H9 (cell line): ENCODE measurements at regions not wholly inside any gene's neighbourhood (a gene's known extent, or its start where the extent isn't known, plus 50 kb on each side); places are given as distances from the start of the nearest gene placed in this dataset.
"Not testable (repeated sequence)": the region's sequence is repeated elsewhere in the genome, so short reads cannot be mapped to it uniquely, and the experiment has no call there.

Source experiments
- DNase-seq: peaks from one replicate; pipeline ENCODE4 v3.0.0-alpha.2; 2017
- H2AFZ ChIP-seq: one replicate; pipeline ENCODE4 v1.6.1; 2013; ENCODE audit warnings: mild to moderate bottlenecking, low read length, control low read depth, moderate library complexity
- H2AK5ac ChIP-seq: 2 replicates; pipeline ENCODE4 v1.6.1; 2013; ENCODE audit warnings: low read length, control low read depth, mixed read lengths; ENCODE audit not compliant: insufficient read length
- H2BK120ac ChIP-seq: one replicate; pipeline ENCODE4 v1.6.1; 2013; ENCODE audit warnings: low read depth, mild to moderate bottlenecking, low read length, control low read depth, inconsistent platforms; ENCODE audit not compliant: poor library complexity, severe bottlenecking
- H2BK12ac ChIP-seq: 2 replicates; pipeline ENCODE4 v1.6.1; 2013; ENCODE audit warnings: low read length, control low read depth, mixed read lengths, low read depth; ENCODE audit not compliant: insufficient read length
- H2BK15ac ChIP-seq: 2 replicates; pipeline ENCODE4 v1.6.1; 2013; ENCODE audit warnings: low read depth, low read length, control low read depth
- H2BK20ac ChIP-seq: one replicate; pipeline ENCODE4 v1.6.1; 2013; ENCODE audit warnings: low read depth, mild to moderate bottlenecking, low read length, control low read depth, inconsistent platforms; ENCODE audit not compliant: poor library complexity, severe bottlenecking
- H2BK5ac ChIP-seq: 2 replicates; pipeline ENCODE4 v1.6.1; 2013; ENCODE audit warnings: low read length, control low read depth, mixed read lengths; ENCODE audit not compliant: insufficient read length
- H3K14ac ChIP-seq: 2 replicates; pipeline ENCODE4 v1.6.1; 2013; ENCODE audit warnings: low read length, control low read depth; ENCODE audit not compliant: insufficient read depth
- H3K18ac ChIP-seq: 2 replicates; pipeline ENCODE4 v1.6.1; 2013; ENCODE audit warnings: low read depth, mild to moderate bottlenecking, mixed read lengths, low read length, control low read depth; ENCODE audit not compliant: insufficient read length
- H3K23ac ChIP-seq: 2 replicates; pipeline ENCODE4 v1.6.1; 2013; ENCODE audit warnings: low read length, control low read depth, mixed read lengths, low read depth; ENCODE audit not compliant: insufficient read length
- H3K23me2 ChIP-seq: 2 replicates; pipeline ENCODE4 v1.6.1; 2013; ENCODE audit warnings: low read depth, mild to moderate bottlenecking, mixed read lengths, low read length, control low read depth; ENCODE audit not compliant: insufficient read length, poor library complexity, severe bottlenecking
- H3K27ac ChIP-seq: 2 replicates; pipeline ENCODE4 v1.5.1; 2013; ENCODE audit warnings: low read length, control low read depth, mixed read lengths, low read depth; ENCODE audit not compliant: insufficient read length
- H3K27me3 ChIP-seq: 2 replicates; pipeline ENCODE4 v1.6.1; 2013; ENCODE audit warnings: low read length, control low read depth, inconsistent platforms; ENCODE audit not compliant: insufficient read depth
- H3K4ac ChIP-seq: 2 replicates; pipeline ENCODE4 v1.6.1; 2013; ENCODE audit warnings: low read depth, mild to moderate bottlenecking, control low read depth, inconsistent platforms, low read length, moderate library complexity
- H3K4me1 ChIP-seq: 2 replicates; pipeline ENCODE4 v1.6.1; 2013; ENCODE audit warnings: low read length, control low read depth, inconsistent platforms; ENCODE audit not compliant: insufficient read depth
- H3K4me2 ChIP-seq: 2 replicates; pipeline ENCODE4 v1.6.1; 2013; ENCODE audit warnings: low read length, control low read depth, mixed read lengths; ENCODE audit not compliant: insufficient read length, insufficient read depth
- H3K56ac ChIP-seq: 2 replicates; pipeline ENCODE4 v1.6.1; 2013; ENCODE audit warnings: low read depth, mild to moderate bottlenecking, mixed read lengths, low read length, control low read depth; ENCODE audit not compliant: insufficient read length
- H3K79me1 ChIP-seq: 2 replicates; pipeline ENCODE4 v1.6.1; 2013; ENCODE audit warnings: low read depth, mild to moderate bottlenecking, moderate library complexity, low read length, control low read depth, inconsistent platforms; ENCODE audit not compliant: insufficient read depth, poor library complexity, severe bottlenecking
- H3K79me2 ChIP-seq: 2 replicates; pipeline ENCODE4 v1.6.1; 2013; ENCODE audit warnings: low read length, control low read depth, inconsistent platforms; ENCODE audit not compliant: insufficient read depth
- H3K9ac ChIP-seq: 2 replicates; pipeline ENCODE4 v1.6.1; 2013; ENCODE audit warnings: low read length, control low read depth, mixed read lengths; ENCODE audit not compliant: insufficient read length; ENCODE audit errors: extremely low read depth
- H3K9me3 ChIP-seq: one replicate; pipeline ENCODE4 v1.6.1; 2013; ENCODE audit warnings: low read depth, low read length, inconsistent platforms; ENCODE audit not compliant: control insufficient read depth
- H3T11ph ChIP-seq: one replicate; pipeline ENCODE4 v1.6.1; 2013; ENCODE audit warnings: mild to moderate bottlenecking, low read length, control low read depth, inconsistent platforms
- H4K20me1 ChIP-seq: one replicate; pipeline ENCODE4 v1.6.1; 2013; ENCODE audit not compliant: control insufficient read depth, insufficient read length, insufficient read depth
- H4K5ac ChIP-seq: 2 replicates; pipeline ENCODE4 v1.6.1; 2013; ENCODE audit warnings: low read depth, mild to moderate bottlenecking, mixed read lengths, low read length, control low read depth; ENCODE audit not compliant: insufficient read length
- H4K8ac ChIP-seq: replicated peaks from 2 replicates; pipeline ENCODE4 v1.6.1; 2013; ENCODE audit warnings: low read length, control low read depth, mixed read lengths, low read depth; ENCODE audit not compliant: insufficient read length
- H4K91ac ChIP-seq: 2 replicates; pipeline ENCODE4 v1.6.1; 2013; ENCODE audit warnings: low read depth, mild to moderate bottlenecking, moderate library complexity, mixed read lengths, low read length, control low read depth; ENCODE audit not compliant: insufficient read length
- H3K27ac Mint-ChIP-seq, 3 experiments: 2 replicates in 2 of 3; 3 replicates in 1 of 3; pipeline ENCODE4 v1.8.0; 2020 to 2021; ENCODE audit warnings: mixed read lengths in 3 of 3, mild to moderate bottlenecking in 1 of 3, moderate library complexity in 1 of 3
- H3K27me3 Mint-ChIP-seq: 2 replicates; pipeline ENCODE4 v1.8.0; 2021; ENCODE audit warnings: low read depth, mild to moderate bottlenecking, moderate library complexity, mixed read lengths
- H3K36me3 Mint-ChIP-seq, 3 experiments: 2 replicates in 2 of 3; 3 replicates in 1 of 3; pipeline ENCODE4 v1.8.0; 2020 to 2021; ENCODE audit warnings: low read depth in 3 of 3, mixed read lengths in 3 of 3; ENCODE audit not compliant: insufficient read depth in 1 of 3
- H3K4me1 Mint-ChIP-seq, 2 experiments: 2 replicates each; pipeline ENCODE4 v1.8.0; 2020; ENCODE audit warnings: mixed read lengths in 2 of 2
- H3K4me3 Mint-ChIP-seq, 2 experiments: 2 replicates in 1 of 2; 3 replicates in 1 of 2; pipeline ENCODE4 v1.8.0; 2020 to 2021; ENCODE audit warnings: mild to moderate bottlenecking in 2 of 2, mixed read lengths in 2 of 2, moderate library complexity in 1 of 2
- H3K9me3 Mint-ChIP-seq, 2 experiments: 2 replicates in 1 of 2; 3 replicates in 1 of 2; pipeline ENCODE4 v1.8.0; 2020; ENCODE audit warnings: mild to moderate bottlenecking in 2 of 2, mixed read lengths in 2 of 2, moderate library complexity in 1 of 2
- WGBS: extraction: QIAGEN DNeasy Blood & Tissue Kit; methylation state at CpG from one replicate; pipeline ENCODE4 v1.1.7; 2013; ENCODE audit warnings: missing lambda C conversion rate, low lambda C conversion rate, mixed read lengths; ENCODE audit not compliant: insufficient read length; ENCODE audit errors: extremely low coverage; 5-methylcytosine and 5-hydroxymethylcytosine counted together

GRCh38 chr12:131229079-131229425 lies 275.3 kb downstream of the ADGRD1 start:
- H3K4ac ChIP-seq, H2BK15ac ChIP-seq, H4K91ac ChIP-seq, H4K5ac ChIP-seq, H3K9me3 ChIP-seq, H3K27me3 Mint-ChIP-seq, H3K9me3 Mint-ChIP-seq, H3K79me1 ChIP-seq, H3K36me3 Mint-ChIP-seq, DNase-seq, H2BK5ac ChIP-seq, H2BK12ac ChIP-seq, H2BK120ac ChIP-seq, H3K9ac ChIP-seq, H3K56ac ChIP-seq, H3K18ac ChIP-seq, H3K23me2 ChIP-seq, H4K20me1 ChIP-seq, H3K79me2 ChIP-seq, H3K27ac ChIP-seq, H2AK5ac ChIP-seq, H3K23ac ChIP-seq, H3T11ph ChIP-seq, H4K8ac ChIP-seq, H3K4me1 ChIP-seq, H3K14ac ChIP-seq, H3K27me3 ChIP-seq, H3K4me2 ChIP-seq, H2AFZ ChIP-seq, H2BK20ac ChIP-seq: not testable (repeated sequence)
- peak overlapping the region in 1 of 2 experiments; percentile 42; a peak in 1 of 5 replicates for H3K4me3 Mint-ChIP-seq
- peak overlapping the region; percentile 36 to 98 (median 75); a peak in 5 of 7 replicates for H3K27ac Mint-ChIP-seq
- peaks cover 27 to 32% of the 10 kb centered on the region in 2 experiments for H3K4me1 Mint-ChIP-seq
- WGBS: no CpG with 5 or more reads among the region's 7 CpGs
